ENCODE measurements at regions not wholly inside any gene's neighbourhood (a gene's known extent, or its start where the extent isn't known, plus 50 kb on each side); places are given as distances from the start of the nearest gene placed in this dataset.

GRCh38 chr1:204806943-204807687 is 63.5 kb upstream of the NFASC start (continued):
- no peak for TF ChIP-seq ZNF407 (IDR thresholded peaks at IDR 0.05; ENCODE audit: low read depth)
- no peak for TF ChIP-seq ZNF561 (CRISPR knock-in tag; conservative IDR thresholded peaks at IDR 0.05)
- no peak for TF ChIP-seq CHD4 (IDR thresholded peaks at IDR 0.05; ENCODE audit: insufficient read depth, insufficient replicate concordance, low read depth, low read length, poor library complexity, severe bottlenecking)
- no peak for TF ChIP-seq CEBPG (CRISPR knock-in tag; IDR thresholded peaks at IDR 0.05)
- TF ChIP-seq CEBPG (tag; conservative IDR thresholded peaks at IDR 0.05 in 1 of 2, IDR thresholded peaks at IDR 0.05 in 1 of 2), result no peak
- TF ChIP-seq SIRT6 (IDR thresholded peaks at IDR 0.05; ENCODE audit: low read depth, low read length), result no peak
- TF ChIP-seq RERE (CRISPR knock-in tag; IDR thresholded peaks at IDR 0.05; ENCODE audit: borderline replicate concordance), result no peak
- no peak for TF ChIP-seq CREB1 (IDR thresholded peaks at IDR 0.05)
- TF ChIP-seq CREB1 (CRISPR knock-in tag; IDR thresholded peaks at IDR 0.05), result no peak
- TF ChIP-seq ZNF175 (CRISPR knock-in tag; IDR thresholded peaks at IDR 0.05; ENCODE audit: low read depth), result no peak
- TF ChIP-seq POLR3G (IDR thresholded peaks at IDR 0.05; ENCODE audit: extremely low read depth, insufficient read length, insufficient replicate concordance), result no peak
- no peak for TF ChIP-seq ZNF507 (tag; conservative IDR thresholded peaks at IDR 0.05)
- TF ChIP-seq ETV5 (CRISPR knock-in tag; IDR thresholded peaks at IDR 0.05; ENCODE audit: low read depth), result peak; percentile 36; the same call in 1 of the 2 replicates
- peak; percentile 21; the same call in 1 of the 2 replicates for TF ChIP-seq TCF3 (CRISPR knock-in tag; IDR thresholded peaks at IDR 0.05)
- peak; percentile 86 for TF ChIP-seq ATF7 (IDR thresholded peaks at IDR 0.05)
